K562 (cell line): ENCODE measurements at regions not wholly inside any gene's neighbourhood (a gene's known extent, or its start where the extent isn't known, plus 50 kb on each side); places are given as distances from the start of the nearest gene placed in this dataset.

ENCODE experiments used
- ATAC-seq: fragments of 200-7000 bp; cut with Tn5 transposase; 3 replicates; pipeline ENCODE4 v1.9.1; 2020; ENCODE audit warnings: moderate library complexity
- BruUV-seq: library from RNA; stranded (reverse); fragments of 400-500 nt; replicated peaks from 2 replicates; lab custom pipeline; 2021; lab: Mats Ljungman, UMichigan
- CTCF ChIA-PET: fragments of 300-600 bp; formaldehyde crosslinking; extraction: SDS; loops from one replicate; lab custom pipeline; 2021; ENCODE audit warnings: low intra/inter-chr PET ratio; lab: Yijun Ruan, JAX
- POLR2A ChIA-PET: fragments of 300-600, 350-650 bp; sonication (Branson Sonifier 250); formaldehyde crosslinking; extraction: SDS; loops from one replicate; lab custom pipeline; 2021; ENCODE audit warnings: antibody characterized with exemption, inconsistent platforms; lab: Yijun Ruan, JAX
- DNase-seq, 4 experiments: peaks; one replicate each; pipeline versions ENCODE4 v3.0.0 to v3.0.0-alpha.2; 2011 to 2018; ENCODE audit warnings: low spot score in 3 of 4, mixed read lengths in 3 of 4; ENCODE audit errors: extremely low read depth in 1 of 4
- FAIRE-seq: peaks from 2 replicates; lab custom pipeline; 2011; peaks lifted over from hg19 to GRCh38; lab: Jason Lieb, UNC
- H2AFZ ChIP-seq: 2 replicates; pipeline ENCODE4 v1.6.0; 2011; ENCODE audit warnings: low read depth, low read length, control low read depth, inconsistent platforms
- H3K27ac ChIP-seq: fragments of 200-600 bp; 3 replicates; pipeline ENCODE4 v1.8.0; 2011; ENCODE audit warnings: low read depth, mild to moderate bottlenecking, control low read depth, inconsistent platforms, low read length, moderate library complexity, mixed read lengths; ENCODE audit errors: extremely low read depth
- H3K27me3 ChIP-seq, 2 experiments: fragments of 300-600 bp in 1 of 2; 2 replicates in 1 of 2; 3 replicates in 1 of 2; pipeline versions ENCODE4 v1.6.0 to v1.8.0; 2011; ENCODE audit warnings: inconsistent platforms in 2 of 2, low read length in 2 of 2, mild to moderate bottlenecking in 1 of 2, mixed read lengths in 1 of 2, moderate library complexity in 1 of 2; ENCODE audit not compliant: control insufficient read depth in 2 of 2, insufficient read depth in 2 of 2
- H3K36me3 ChIP-seq: fragments of 300-600 bp; 3 replicates; pipeline ENCODE4 v1.8.0; 2011; ENCODE audit warnings: mild to moderate bottlenecking, low read length, inconsistent platforms; ENCODE audit not compliant: control insufficient read depth, insufficient read depth
- H3K4me1 ChIP-seq, 2 experiments: fragments of 200-600 bp in 1 of 2; replicated peaks in 1 of 2; 2 replicates in 1 of 2; 3 replicates in 1 of 2; pipeline versions ENCODE4 v1.5.1 to v1.8.0; 2011; ENCODE audit warnings: inconsistent platforms in 2 of 2, low read length in 2 of 2, mild to moderate bottlenecking in 1 of 2, mixed read lengths in 1 of 2, moderate library complexity in 1 of 2; ENCODE audit not compliant: control insufficient read depth in 2 of 2, insufficient read depth in 2 of 2
- H3K4me2 ChIP-seq: 2 replicates; pipeline ENCODE4 v1.6.1; 2011; ENCODE audit warnings: low read length, control low read depth, inconsistent platforms, mixed read lengths; ENCODE audit not compliant: insufficient read depth
- H3K4me3 ChIP-seq: fragments of 200-600 bp; sonication (generic), shearing (Covaris generic); 2 replicates; pipeline ENCODE4 v1.5.1; 2016; ENCODE audit warnings: control low read depth, inconsistent platforms
- H3K79me2 ChIP-seq: fragments of 200-600 bp; 3 replicates; pipeline ENCODE4 v1.8.0; 2011; ENCODE audit warnings: low read length, inconsistent platforms; ENCODE audit not compliant: control insufficient read depth, insufficient read depth
- H3K9ac ChIP-seq, 2 experiments: 2 replicates each; pipeline versions ENCODE4 v1.6.0 to v1.6.1; 2011; ENCODE audit warnings: low read depth in 2 of 2, low read length in 2 of 2, control low read depth in 1 of 2, inconsistent platforms in 1 of 2, mild to moderate bottlenecking in 1 of 2, mixed read lengths in 1 of 2; ENCODE audit not compliant: insufficient read depth in 1 of 2
- H3K9me1 ChIP-seq: one replicate; pipeline ENCODE4 v1.6.0; 2011; ENCODE audit warnings: inconsistent platforms, mild to moderate bottlenecking, low read length, moderate library complexity; ENCODE audit not compliant: control insufficient read depth, insufficient read depth
- H3K9me3 ChIP-seq: replicated peaks from 2 replicates; pipeline ENCODE4 v1.5.1; 2011; ENCODE audit warnings: low read depth, low read length, inconsistent platforms; ENCODE audit not compliant: control insufficient read depth, insufficient read depth
- H4K20me1 ChIP-seq: replicated peaks from 2 replicates; pipeline ENCODE4 v1.6.1; 2011; ENCODE audit warnings: low read length, inconsistent platforms, mixed read lengths; ENCODE audit not compliant: control insufficient read depth, insufficient read depth
- BHLHE40 ChIP-seq: IDR thresholded peaks from 2 replicates; pipeline ENCODE4 v1.6.1; 2011; ENCODE audit warnings: low read length, improper control_type of control experiment
- CREM ChIP-seq: IDR thresholded peaks from 2 replicates; pipeline ENCODE4 v1.6.1; 2014; ENCODE audit warnings: antibody characterized with exemption, low read depth
- DPF2 ChIP-seq: fragments of 450-650 bp; IDR thresholded peaks from 2 replicates; pipeline ENCODE4 v1.6.1; 2016
- KAT8 ChIP-seq: fragments of 450-650 bp; IDR thresholded peaks from 2 replicates; pipeline ENCODE4 v1.6.1; 2016; ENCODE audit warnings: low read depth, mild to moderate bottlenecking
- KLF1 ChIP-seq: fragments of 450-650 bp; IDR thresholded peaks from 2 replicates; pipeline ENCODE4 v1.6.1; 2016; ENCODE audit warnings: missing genetic modification characterization, missing compliant biosample characterization
- MIER1 ChIP-seq: fragments of 450-650 bp; IDR thresholded peaks from 2 replicates; pipeline ENCODE4 v1.6.1; 2016; ENCODE audit warnings: antibody characterized with exemption, mild to moderate bottlenecking, low read depth
- PRMT5 ChIP-seq: sonication (generic); formaldehyde crosslinking; IDR thresholded peaks from 2 replicates; pipeline ENCODE4 v1.5.0; 2020; ENCODE audit warnings: missing genetic modification reagents
- TAF1 ChIP-seq: IDR thresholded peaks from 2 replicates; pipeline ENCODE4 v1.6.1; 2011; ENCODE audit warnings: mild to moderate bottlenecking, low read length, moderate library complexity; ENCODE audit not compliant: insufficient read depth, control insufficient read depth, severe bottlenecking; ENCODE audit errors: extremely low read depth
- ZBTB11 ChIP-seq, 3 experiments: fragments of 200-800 bp in 1 of 3; fragments of 250-450 bp in 1 of 3; fragments of 450-650 bp in 1 of 3; sonication (Bioruptor Pico) in 1 of 3; sonication (Bioruptor generic) in 1 of 3; formaldehyde crosslinking in 1 of 3; IDR thresholded peaks; 2 replicates each; pipeline versions ENCODE4 v1.6.1 to v1.8.0; 2016 to 2022; ENCODE audit warnings: mild to moderate bottlenecking in 2 of 3, missing genetic modification characterization in 2 of 3, missing compliant biosample characterization in 1 of 3, moderate library complexity in 1 of 3
- ZNF395 ChIP-seq: fragments of 200-800 bp; sonication (Bioruptor generic); IDR thresholded peaks from 2 replicates; pipeline ENCODE4 v1.6.1; 2017; ENCODE audit warnings: missing genetic modification characterization, missing compliant biosample characterization
- in situ Hi-C: fragments of 300-500 bp; cut with MboI; formaldehyde crosslinking; loops from 4 replicates; pipeline ENCODE4 v1.15.0; 2018; ENCODE audit warnings: inconsistent platforms, mixed read lengths
- intact Hi-C: fragments of 100-400 bp; cut with micrococcal nuclease; formaldehyde crosslinking; loops from 2 replicates; pipeline ENCODE4 v1.14.2; 2022
- TF ChIP-seq, protein P1 (sequence below), 3 experiments: fragments of 200-800 bp in 1 of 3; sonication (Bioruptor generic) in 1 of 3; sonication (generic) in 1 of 3; formaldehyde crosslinking in 1 of 3; IDR thresholded peaks; 2 replicates each; pipeline versions ENCODE4 v1.6.1 to v1.8.0; 2016 to 2022; ENCODE audit warnings: mild to moderate bottlenecking in 2 of 3, missing compliant biosample characterization in 2 of 3, missing genetic modification characterization in 2 of 3, missing genetic modification reagents in 1 of 3
- TF ChIP-seq, protein P2 (sequence below): sonication (generic); formaldehyde crosslinking; IDR thresholded peaks from 2 replicates; pipeline ENCODE4 v1.8.1; 2023; ENCODE audit warnings: mild to moderate bottlenecking, missing genetic modification reagents

- Histone ChIP-seq H3K9me1 (no peaks in the 10 kb centered on the region), H2AFZ (no peak overlapping the region), H4K20me1 (no peaks in the 10 kb centered on the region), H3K79me2 (no peaks in the 10 kb centered on the region), H3K27me3 (no peaks in the 10 kb centered on the region), H3K4me3 (no peak overlapping the region), H3K9me3 (no peaks in the 10 kb centered on the region), H3K4me1 (no peaks in the 10 kb centered on the region), H3K36me3 (no peaks in the 10 kb centered on the region), H3K4me2 (no peak overlapping the region), H3K9ac (no peak overlapping the region), H3K27ac (no peak overlapping the region)
- BruUV-seq: no TSS peak
- CTCF ChIA-PET: no interaction called here
- POLR2A ChIA-PET: no interaction called here
- no peak for FAIRE-seq
- intact Hi-C loops: no loop called here
- DNase-seq: no peak
- no peak for ATAC-seq
- in situ Hi-C loops: no loop called here
- TF ChIP-seq, protein P1, sequence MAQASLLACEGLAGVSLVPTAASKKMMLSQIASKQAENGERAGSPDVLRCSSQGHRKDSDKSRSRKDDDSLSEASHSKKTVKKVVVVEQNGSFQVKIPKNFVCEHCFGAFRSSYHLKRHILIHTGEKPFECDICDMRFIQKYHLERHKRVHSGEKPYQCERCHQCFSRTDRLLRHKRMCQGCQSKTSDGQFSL (CRISPR knock-in tag; IDR thresholded peaks at IDR 0.05): no peak
- TF ChIP-seq, protein P1 (tag; IDR thresholded peaks at IDR 0.05): no peak
- no peak for TF ChIP-seq PRMT5 (CRISPR knock-in tag)
- TF ChIP-seq KLF1 (tag): no peak
- no peak for TF ChIP-seq ZNF395 (CRISPR knock-in tag)
- no peak for TF ChIP-seq CREM
- TF ChIP-seq ZBTB11 (CRISPR knock-in tag; IDR thresholded peaks at IDR 0.05): no peak
- no peak for TF ChIP-seq TAF1
- TF ChIP-seq DPF2: no peak
- no peak for TF ChIP-seq KAT8
- TF ChIP-seq, protein P2, sequence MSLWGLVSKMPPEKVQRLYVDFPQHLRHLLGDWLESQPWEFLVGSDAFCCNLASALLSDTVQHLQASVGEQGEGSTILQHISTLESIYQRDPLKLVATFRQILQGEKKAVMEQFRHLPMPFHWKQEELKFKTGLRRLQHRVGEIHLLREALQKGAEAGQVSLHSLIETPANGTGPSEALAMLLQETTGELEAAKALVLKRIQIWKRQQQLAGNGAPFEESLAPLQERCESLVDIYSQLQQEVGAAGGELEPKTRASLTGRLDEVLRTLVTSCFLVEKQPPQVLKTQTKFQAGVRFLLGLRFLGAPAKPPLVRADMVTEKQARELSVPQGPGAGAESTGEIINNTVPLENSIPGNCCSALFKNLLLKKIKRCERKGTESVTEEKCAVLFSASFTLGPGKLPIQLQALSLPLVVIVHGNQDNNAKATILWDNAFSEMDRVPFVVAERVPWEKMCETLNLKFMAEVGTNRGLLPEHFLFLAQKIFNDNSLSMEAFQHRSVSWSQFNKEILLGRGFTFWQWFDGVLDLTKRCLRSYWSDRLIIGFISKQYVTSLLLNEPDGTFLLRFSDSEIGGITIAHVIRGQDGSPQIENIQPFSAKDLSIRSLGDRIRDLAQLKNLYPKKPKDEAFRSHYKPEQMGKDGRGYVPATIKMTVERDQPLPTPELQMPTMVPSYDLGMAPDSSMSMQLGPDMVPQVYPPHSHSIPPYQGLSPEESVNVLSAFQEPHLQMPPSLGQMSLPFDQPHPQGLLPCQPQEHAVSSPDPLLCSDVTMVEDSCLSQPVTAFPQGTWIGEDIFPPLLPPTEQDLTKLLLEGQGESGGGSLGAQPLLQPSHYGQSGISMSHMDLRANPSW (CRISPR knock-in tag): no peak
- no peak for TF ChIP-seq BHLHE40
- TF ChIP-seq MIER1: no peak
These were observed 634.9 kb downstream of the METTL15 start for GRCh38 chr11:28743061-28743550.
